RWPE1 (cell line): ENCODE measurements at regions not wholly inside any gene's neighbourhood (a gene's known extent, or its start where the extent isn't known, plus 50 kb on each side); places are given as distances from the start of the nearest gene placed in this dataset.
"Not testable (repeated sequence)": the region's sequence is repeated elsewhere in the genome, so short reads cannot be mapped to it uniquely, and the experiment has no call there.

Experiments
- CTCF ChIA-PET: fragments of 350-600 bp; sonication (Branson Sonifier 250); formaldehyde crosslinking; extraction: SDS; loops from one replicate; lab custom pipeline; 2021; lab: Yijun Ruan, JAX
- POLR2A ChIA-PET: fragments of 400-600 bp; formaldehyde crosslinking; extraction: SDS; loops from one replicate; lab custom pipeline; 2020; ENCODE audit warnings: antibody characterized with exemption; ENCODE audit not compliant: low non-redundant PET; lab: Yijun Ruan, JAX
- DNase-seq: peaks from one replicate; pipeline ENCODE4 v3.0.0; 2012; ENCODE audit warnings: low spot score
- H3K27ac ChIP-seq: fragments of 450-650 bp; 2 replicates; pipeline ENCODE4 v1.5.1; 2017
- CTCF ChIP-seq: fragments of 450-650 bp; conservative IDR thresholded peaks from 2 replicates; pipeline ENCODE4 v1.5.1; 2017; ENCODE audit warnings: low read depth, mild to moderate bottlenecking

- DNase-seq: no peak
- POLR2A ChIA-PET: no interaction called here
- TF ChIP-seq CTCF: no peak
- H3K27ac ChIP-seq: no peak overlapping the region
- CTCF ChIA-PET: no interaction called here
Measured at GRCh38 chr1:78743626-78744025, 94.0 kb downstream of the IFI44 start.

- H3K27ac ChIP-seq: no peak overlapping the region
- TF ChIP-seq CTCF: no peak
- CTCF ChIA-PET: no interaction called here
- POLR2A ChIA-PET: no interaction called here
- no peak for DNase-seq
Measured at GRCh38 chr1:78745111-78745510, 95.5 kb downstream of the IFI44 start.

DNA sequence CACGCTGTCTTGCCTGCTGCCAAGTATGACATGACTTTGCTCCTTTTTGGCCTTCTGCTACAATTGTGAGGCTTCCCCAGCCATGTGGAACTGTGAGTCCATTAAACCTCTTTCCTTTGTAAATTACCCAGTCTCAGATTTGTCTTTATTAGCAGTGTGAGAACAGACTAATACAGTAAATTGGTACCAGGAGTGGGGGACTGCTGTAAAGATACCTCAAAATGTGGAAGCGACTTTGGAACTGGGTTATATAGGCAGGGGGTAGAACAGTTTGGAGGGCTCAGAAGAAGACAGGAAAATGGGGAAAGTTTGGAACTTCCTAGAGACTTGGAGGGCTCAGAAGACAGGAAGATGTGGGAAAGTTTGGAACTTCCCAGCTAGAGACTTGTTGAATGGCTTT, 104.0 kb downstream of the IFI44 start:
- CTCF ChIA-PET, DNase-seq, H3K27ac ChIP-seq, POLR2A ChIA-PET: not testable (repeated sequence)

GRCh38 chr1:78755986-78756385, 106.4 kb downstream of the IFI44 start:
- DNase-seq: peak; percentile 5
- TF ChIP-seq CTCF: no peak
- POLR2A ChIA-PET: no interaction called here
- CTCF ChIA-PET: no interaction called here
- no peak overlapping the region for H3K27ac ChIP-seq

DNA sequence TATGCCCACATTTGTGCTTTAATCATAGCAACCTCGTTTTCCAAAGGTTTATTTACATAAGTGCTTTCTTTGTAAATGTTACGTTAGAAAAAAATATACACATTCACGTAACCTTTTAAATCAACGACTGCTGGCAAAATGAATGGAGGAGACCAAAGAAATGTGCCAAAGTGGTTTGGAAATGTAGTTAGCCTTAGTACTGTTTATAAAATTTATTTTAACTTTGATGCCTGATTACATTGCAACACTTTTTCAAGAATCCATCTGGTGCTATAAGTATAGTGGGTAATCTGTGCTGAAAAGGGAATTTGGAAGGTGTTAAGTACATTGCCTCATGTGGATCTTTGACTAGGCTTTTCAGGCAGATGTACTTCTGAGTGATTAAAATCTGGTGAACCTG, 108.9 kb downstream of the IFI44 start:
- DNase-seq: no peak
- TF ChIP-seq CTCF: no peak
- POLR2A ChIA-PET: no interaction called here
- CTCF ChIA-PET: interaction anchor here (0.7 kb wide), 1 partner anchor 62 kb away, joined by 4 read pairs; no protein-coding TSS in a partner anchor
- H3K27ac ChIP-seq: no peak overlapping the region

- DNase-seq: no peak
- no peak overlapping the region for H3K27ac ChIP-seq
- ChIA-PET CTCF (no interaction called here), POLR2A (no interaction called here)
- no peak for TF ChIP-seq CTCF
Measured at GRCh38 chr1:78759881-78760280, 110.2 kb downstream of the IFI44 start.

DNA sequence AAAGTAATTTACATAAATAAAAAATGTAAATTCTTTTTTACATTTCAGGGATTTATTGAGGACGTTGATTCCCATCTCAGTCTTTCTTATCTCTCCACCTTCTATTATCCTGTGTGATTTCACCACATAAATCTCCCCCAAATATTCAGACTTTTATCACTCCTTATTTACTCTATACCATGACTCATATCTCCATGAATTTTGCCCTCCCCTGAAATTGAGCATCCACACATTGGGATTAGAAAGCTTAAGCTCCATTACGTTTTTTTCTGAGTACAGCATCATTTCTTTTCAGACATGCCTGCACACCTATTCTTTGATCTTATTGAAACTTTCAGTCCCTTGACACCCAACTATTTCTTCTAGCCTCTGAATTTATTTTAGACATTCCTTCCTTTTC, 111.2 kb downstream of the IFI44 start:
- CTCF ChIA-PET: interaction anchor here (0.6 kb wide), 1 partner anchor 21 kb away, joined by 4 read pairs; no protein-coding TSS in a partner anchor
- no peak overlapping the region for H3K27ac ChIP-seq
- peak; percentile 2 for DNase-seq
- no peak for TF ChIP-seq CTCF
- POLR2A ChIA-PET: no interaction called here
